ENCODE measurements at regions not wholly inside any gene's neighbourhood (a gene's known extent, or its start where the extent isn't known, plus 50 kb on each side); places are given as distances from the start of the nearest gene placed in this dataset.

DNA sequence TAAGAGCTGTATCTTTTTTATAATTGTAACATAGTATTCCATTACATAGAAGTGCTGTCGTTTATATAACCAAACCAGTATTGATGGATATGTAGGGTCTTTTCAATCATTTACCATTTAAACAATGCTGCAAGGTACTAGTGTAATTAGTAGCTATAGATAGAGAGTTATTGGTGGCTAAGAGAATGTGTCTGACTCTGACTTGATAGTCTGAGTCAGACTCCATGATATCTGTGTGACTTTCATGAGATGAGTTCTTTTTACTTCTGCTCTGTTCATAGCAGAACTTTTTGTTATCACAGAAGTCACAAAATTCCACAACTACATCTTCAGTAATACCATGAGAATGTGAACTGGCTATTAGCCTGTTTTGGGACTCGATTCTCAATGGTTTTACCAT, 150.6 kb downstream of the FHIP1A start:
- DNase-seq (no peak), ATAC-seq (ENCODE audit: insufficient read depth, low read depth) (no peak)
- no peaks in the 10 kb centered on the region for H3K9me3 ChIP-seq (ENCODE audit: insufficient read depth, low read length, severe bottlenecking)
- no peak overlapping the region for H3K27ac ChIP-seq (ENCODE audit: low read length)
- no peak for TF ChIP-seq EZH2 (IDR thresholded peaks at IDR 0.05; ENCODE audit: borderline replicate concordance, low read depth, low read length, severe bottlenecking)
- TF ChIP-seq, protein P1, sequence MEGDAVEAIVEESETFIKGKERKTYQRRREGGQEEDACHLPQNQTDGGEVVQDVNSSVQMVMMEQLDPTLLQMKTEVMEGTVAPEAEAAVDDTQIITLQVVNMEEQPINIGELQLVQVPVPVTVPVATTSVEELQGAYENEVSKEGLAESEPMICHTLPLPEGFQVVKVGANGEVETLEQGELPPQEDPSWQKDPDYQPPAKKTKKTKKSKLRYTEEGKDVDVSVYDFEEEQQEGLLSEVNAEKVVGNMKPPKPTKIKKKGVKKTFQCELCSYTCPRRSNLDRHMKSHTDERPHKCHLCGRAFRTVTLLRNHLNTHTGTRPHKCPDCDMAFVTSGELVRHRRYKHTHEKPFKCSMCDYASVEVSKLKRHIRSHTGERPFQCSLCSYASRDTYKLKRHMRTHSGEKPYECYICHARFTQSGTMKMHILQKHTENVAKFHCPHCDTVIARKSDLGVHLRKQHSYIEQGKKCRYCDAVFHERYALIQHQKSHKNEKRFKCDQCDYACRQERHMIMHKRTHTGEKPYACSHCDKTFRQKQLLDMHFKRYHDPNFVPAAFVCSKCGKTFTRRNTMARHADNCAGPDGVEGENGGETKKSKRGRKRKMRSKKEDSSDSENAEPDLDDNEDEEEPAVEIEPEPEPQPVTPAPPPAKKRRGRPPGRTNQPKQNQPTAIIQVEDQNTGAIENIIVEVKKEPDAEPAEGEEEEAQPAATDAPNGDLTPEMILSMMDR (IDR thresholded peaks at IDR 0.05; ENCODE audit: borderline replicate concordance, extremely low read depth, low read length, poor library complexity, severe bottlenecking) = no peak
- peaks cover 9% of the 10 kb centered on the region for H3K4me1 ChIP-seq (ENCODE audit: insufficient read depth, low read length)
- no peaks in the 10 kb centered on the region for H3K36me3 ChIP-seq (ENCODE audit: insufficient read depth, low read length)
- no peak overlapping the region for H3K9ac ChIP-seq (ENCODE audit: low read depth, low read length)
- no peak overlapping the region for H3K4me2 ChIP-seq (ENCODE audit: insufficient read depth, low read length)
- peaks cover 3% of the 10 kb centered on the region for H3K27me3 ChIP-seq (ENCODE audit: insufficient read depth, low read length, poor library complexity)
- no peaks in the 10 kb centered on the region for H3K79me2 ChIP-seq (ENCODE audit: insufficient read depth, low read length)
- no peak overlapping the region for H2AFZ ChIP-seq (ENCODE audit: low read depth, low read length)
- no peak overlapping the region for H3K4me3 ChIP-seq (ENCODE audit: low read depth in 1 of 2, low read length in 2 of 2)
- H4K20me1 ChIP-seq (ENCODE audit: insufficient read depth, low read length) = no peaks in the 10 kb centered on the region

DNA sequence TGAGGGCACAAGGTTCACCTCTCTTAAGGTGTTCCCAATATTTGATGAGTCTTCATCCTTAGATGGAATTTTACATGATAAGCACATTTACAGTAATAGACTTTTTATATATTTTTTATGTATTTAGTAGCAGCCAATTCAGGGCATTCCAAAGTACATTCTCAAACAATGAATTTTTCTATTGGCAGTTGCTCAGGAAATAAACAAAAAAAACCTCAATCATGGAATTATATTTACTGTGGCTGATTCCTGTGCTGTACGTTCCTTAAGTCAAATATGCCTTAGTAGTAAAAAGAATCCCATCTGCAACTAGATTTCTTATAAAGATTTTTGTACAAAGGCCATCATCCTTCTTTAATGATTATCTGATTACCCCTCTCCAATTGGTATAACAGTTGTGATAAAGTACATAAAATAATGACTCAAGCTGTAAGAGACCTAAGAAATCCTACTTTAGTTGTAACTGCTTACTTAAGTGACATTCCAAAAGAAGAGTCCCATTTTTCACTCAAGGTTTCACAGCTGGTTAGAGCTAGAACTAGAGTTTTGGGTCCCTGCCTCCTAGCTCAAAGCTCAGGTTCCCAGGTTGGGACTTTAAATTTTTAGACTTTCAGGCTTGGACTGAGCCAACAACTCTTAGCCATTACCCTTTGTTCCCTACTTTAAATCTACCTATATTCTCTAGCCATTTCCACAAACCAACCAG, 152.7 kb downstream of the FHIP1A start:
- ATAC-seq (ENCODE audit: insufficient read depth, low read depth) (no peak), DNase-seq (no peak)
- TF ChIP-seq, protein P1 (IDR thresholded peaks at IDR 0.05; ENCODE audit: borderline replicate concordance, extremely low read depth, low read length, poor library complexity, severe bottlenecking) = no peak
- Histone ChIP-seq H3K36me3 (ENCODE audit: insufficient read depth, low read length) (no peaks in the 10 kb centered on the region), H3K4me3 (ENCODE audit: low read depth in 1 of 2, low read length in 2 of 2) (no peak overlapping the region), H4K20me1 (ENCODE audit: insufficient read depth, low read length) (no peaks in the 10 kb centered on the region), H3K27me3 (ENCODE audit: insufficient read depth, low read length, poor library complexity) (peaks cover 3% of the 10 kb centered on the region), H2AFZ (ENCODE audit: low read depth, low read length) (no peak overlapping the region), H3K27ac (ENCODE audit: low read length) (no peak overlapping the region), H3K9ac (ENCODE audit: low read depth, low read length) (no peak overlapping the region), H3K4me1 (ENCODE audit: insufficient read depth, low read length) (peaks cover 9% of the 10 kb centered on the region), H3K79me2 (ENCODE audit: insufficient read depth, low read length) (no peaks in the 10 kb centered on the region), H3K4me2 (ENCODE audit: insufficient read depth, low read length) (no peak overlapping the region), H3K9me3 (ENCODE audit: insufficient read depth, low read length, severe bottlenecking) (no peaks in the 10 kb centered on the region)

DNA sequence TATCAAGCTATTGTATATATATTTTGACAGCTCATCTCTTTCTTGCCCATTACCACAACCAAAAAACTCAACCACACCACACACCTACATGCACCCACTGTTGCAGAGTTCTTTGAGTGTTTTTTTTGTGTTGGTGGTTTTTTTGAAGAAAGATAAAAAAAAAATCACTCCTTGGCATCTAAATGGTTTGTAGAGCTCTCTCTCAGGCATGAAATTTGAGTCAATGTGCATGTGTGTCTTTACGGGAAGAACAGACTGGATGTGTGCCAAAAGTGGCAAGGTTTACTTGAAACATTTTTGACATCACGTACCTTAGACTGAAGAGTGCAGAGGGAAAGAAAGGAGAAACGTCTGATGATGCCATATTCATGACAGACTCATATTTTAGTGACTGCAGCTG, 154.2 kb downstream of the FHIP1A start:
- Histone ChIP-seq H4K20me1 (ENCODE audit: insufficient read depth, low read length) (no peaks in the 10 kb centered on the region), H3K27me3 (ENCODE audit: insufficient read depth, low read length, poor library complexity) (peaks cover 3% of the 10 kb centered on the region), H3K4me1 (ENCODE audit: insufficient read depth, low read length) (peaks cover 9% of the 10 kb centered on the region), H3K9me3 (ENCODE audit: insufficient read depth, low read length, severe bottlenecking) (no peaks in the 10 kb centered on the region), H3K9ac (ENCODE audit: low read depth, low read length) (no peak overlapping the region), H3K4me2 (ENCODE audit: insufficient read depth, low read length) (0 out of 2 replicates have a peak overlapping the region, but pooled peaks have one; percentile 20), H3K4me3 (ENCODE audit: low read depth in 1 of 2, low read length in 2 of 2) (no peak overlapping the region), H3K27ac (ENCODE audit: low read length) (no peak overlapping the region), H3K79me2 (ENCODE audit: insufficient read depth, low read length) (no peaks in the 10 kb centered on the region), H2AFZ (ENCODE audit: low read depth, low read length) (0 out of 2 replicates have a peak overlapping the region, but pooled peaks have one; percentile 25), H3K36me3 (ENCODE audit: insufficient read depth, low read length) (no peaks in the 10 kb centered on the region)
- DNase-seq (peak; percentile 32), ATAC-seq (ENCODE audit: insufficient read depth, low read depth) (peak; percentile 79)
- TF ChIP-seq, protein P1 (IDR thresholded peaks at IDR 0.05; ENCODE audit: borderline replicate concordance, extremely low read depth, low read length, poor library complexity, severe bottlenecking) = no peak
- no peak for TF ChIP-seq EZH2 (IDR thresholded peaks at IDR 0.05; ENCODE audit: borderline replicate concordance, low read depth, low read length, severe bottlenecking)
